22Rv1 (cell line): ENCODE measurements at regions not wholly inside any gene's neighbourhood (a gene's known extent, or its start where the extent isn't known, plus 50 kb on each side); places are given as distances from the start of the nearest gene placed in this dataset.

Source experiments
- H3K27ac ChIP-seq: fragments of 450-650 bp; 2 replicates; pipeline ENCODE4 v1.5.1; 2017
- ZFX ChIP-seq: fragments of 450-650 bp; IDR thresholded peaks from 2 replicates; pipeline ENCODE4 v1.6.1; 2017; ENCODE audit warnings: antibody characterized with exemption, borderline replicate concordance
- TF ChIP-seq, protein P1 (sequence below): fragments of 450-650 bp; IDR thresholded peaks from 2 replicates; pipeline ENCODE4 v1.5.1; 2017; ENCODE audit warnings: mild to moderate bottlenecking

DNA sequence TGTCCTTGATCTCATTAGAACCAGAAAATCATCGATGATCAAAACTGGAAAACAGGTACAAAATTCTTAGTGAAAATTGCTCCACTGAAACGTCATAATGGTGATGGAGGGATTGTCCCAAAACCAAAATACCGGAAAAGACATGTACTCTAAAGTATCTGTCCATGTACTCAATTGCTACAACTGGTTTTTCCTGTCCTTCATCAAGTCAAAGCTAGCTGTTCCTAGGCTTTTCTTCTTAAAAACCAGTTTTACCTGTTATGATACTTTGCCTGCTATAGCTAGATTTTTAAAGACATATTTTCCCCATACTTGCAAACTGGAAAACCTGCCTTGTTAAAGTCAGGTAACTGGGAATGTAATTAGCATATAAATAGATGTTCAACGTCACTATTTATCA, 50.5 kb upstream of the LRRC1 start:
- TF ChIP-seq, protein P1, sequence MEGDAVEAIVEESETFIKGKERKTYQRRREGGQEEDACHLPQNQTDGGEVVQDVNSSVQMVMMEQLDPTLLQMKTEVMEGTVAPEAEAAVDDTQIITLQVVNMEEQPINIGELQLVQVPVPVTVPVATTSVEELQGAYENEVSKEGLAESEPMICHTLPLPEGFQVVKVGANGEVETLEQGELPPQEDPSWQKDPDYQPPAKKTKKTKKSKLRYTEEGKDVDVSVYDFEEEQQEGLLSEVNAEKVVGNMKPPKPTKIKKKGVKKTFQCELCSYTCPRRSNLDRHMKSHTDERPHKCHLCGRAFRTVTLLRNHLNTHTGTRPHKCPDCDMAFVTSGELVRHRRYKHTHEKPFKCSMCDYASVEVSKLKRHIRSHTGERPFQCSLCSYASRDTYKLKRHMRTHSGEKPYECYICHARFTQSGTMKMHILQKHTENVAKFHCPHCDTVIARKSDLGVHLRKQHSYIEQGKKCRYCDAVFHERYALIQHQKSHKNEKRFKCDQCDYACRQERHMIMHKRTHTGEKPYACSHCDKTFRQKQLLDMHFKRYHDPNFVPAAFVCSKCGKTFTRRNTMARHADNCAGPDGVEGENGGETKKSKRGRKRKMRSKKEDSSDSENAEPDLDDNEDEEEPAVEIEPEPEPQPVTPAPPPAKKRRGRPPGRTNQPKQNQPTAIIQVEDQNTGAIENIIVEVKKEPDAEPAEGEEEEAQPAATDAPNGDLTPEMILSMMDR = no peak
- no peak for TF ChIP-seq ZFX
- H3K27ac ChIP-seq = peak overlapping the region; percentile 34

DNA sequence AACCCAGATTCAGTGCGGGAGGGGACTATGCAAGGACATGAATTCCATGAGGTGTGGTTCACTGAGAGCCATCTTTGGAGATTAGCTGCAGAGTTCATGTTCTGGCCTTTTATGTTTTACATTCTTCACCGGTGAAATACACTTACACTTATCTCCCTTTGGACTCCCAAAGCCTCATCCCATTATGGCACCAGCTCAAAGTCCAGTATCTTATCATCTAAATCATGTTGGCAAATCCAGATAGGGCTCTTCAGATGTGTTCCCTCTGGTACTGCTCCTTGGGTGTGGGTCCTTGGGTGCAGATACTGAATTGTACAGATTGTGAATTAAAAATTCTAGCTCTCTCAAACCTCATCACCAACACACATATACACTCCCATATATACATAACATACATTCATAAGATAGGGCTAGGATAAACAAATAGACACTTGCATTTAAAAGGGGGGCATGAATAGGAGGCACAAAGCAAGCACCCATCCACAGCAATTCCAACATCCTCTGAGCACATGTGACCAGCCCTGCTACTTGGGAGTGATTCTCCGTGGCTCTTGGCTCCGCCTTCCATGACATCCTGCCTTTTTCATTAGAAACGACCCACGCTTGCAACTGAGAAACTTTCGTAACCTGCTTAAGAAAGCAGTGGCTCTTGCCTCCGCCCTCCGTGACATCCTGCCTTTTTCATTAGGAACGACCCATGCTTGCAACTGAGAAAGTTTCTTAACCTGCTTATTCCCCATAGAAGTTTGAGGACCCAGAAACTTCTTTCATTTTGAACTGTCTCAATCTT, 53.6 kb upstream of the LRRC1 start:
- TF ChIP-seq, protein P1 = no peak
- TF ChIP-seq ZFX = no peak
- H3K27ac ChIP-seq = no peak overlapping the region

DNA sequence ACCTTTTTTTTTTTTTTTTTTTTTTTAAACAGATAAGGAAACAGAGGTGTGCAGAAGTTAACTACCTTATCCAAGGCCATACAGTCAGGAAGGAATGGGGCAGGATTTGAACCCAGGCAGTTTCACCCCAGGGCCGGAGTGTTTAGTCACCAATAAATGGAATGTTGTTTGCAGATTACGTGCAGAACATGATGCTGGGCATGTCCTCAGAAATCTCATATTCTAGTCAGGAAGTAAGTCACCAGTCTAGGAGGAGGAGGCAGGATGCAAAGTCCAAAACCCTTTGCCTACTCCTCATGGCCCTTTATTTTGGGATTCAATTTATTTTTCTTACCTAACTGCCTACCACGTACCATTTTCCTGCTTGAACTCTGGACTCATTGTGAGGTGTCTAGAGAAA, 57.1 kb upstream of the LRRC1 start:
- TF ChIP-seq, protein P1 = no peak
- no peak for TF ChIP-seq ZFX

DNA sequence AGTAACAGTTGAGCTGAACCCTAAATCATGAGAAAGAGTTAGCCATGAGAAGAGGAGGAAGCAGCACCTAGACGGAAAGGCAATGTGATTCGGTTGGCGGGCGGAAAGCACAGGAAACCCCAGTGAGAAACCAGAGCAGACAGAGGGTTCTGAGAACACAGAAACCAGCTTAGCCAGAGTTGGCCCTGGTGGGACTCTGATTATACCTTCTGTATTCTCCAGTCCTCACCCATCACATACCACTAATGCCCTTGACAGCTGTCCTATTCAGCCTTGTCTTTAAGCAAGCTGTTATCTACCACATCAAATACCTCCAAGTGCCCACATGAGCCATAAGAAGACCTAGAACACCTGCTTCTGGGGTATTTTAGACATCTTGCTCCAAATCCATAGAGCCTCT, 58.9 kb upstream of the LRRC1 start:
- H3K27ac ChIP-seq = no peak overlapping the region

More for the DNA sequence above, 57.1 kb upstream of the LRRC1 start:
- H3K27ac ChIP-seq = no peak overlapping the region

DNA sequence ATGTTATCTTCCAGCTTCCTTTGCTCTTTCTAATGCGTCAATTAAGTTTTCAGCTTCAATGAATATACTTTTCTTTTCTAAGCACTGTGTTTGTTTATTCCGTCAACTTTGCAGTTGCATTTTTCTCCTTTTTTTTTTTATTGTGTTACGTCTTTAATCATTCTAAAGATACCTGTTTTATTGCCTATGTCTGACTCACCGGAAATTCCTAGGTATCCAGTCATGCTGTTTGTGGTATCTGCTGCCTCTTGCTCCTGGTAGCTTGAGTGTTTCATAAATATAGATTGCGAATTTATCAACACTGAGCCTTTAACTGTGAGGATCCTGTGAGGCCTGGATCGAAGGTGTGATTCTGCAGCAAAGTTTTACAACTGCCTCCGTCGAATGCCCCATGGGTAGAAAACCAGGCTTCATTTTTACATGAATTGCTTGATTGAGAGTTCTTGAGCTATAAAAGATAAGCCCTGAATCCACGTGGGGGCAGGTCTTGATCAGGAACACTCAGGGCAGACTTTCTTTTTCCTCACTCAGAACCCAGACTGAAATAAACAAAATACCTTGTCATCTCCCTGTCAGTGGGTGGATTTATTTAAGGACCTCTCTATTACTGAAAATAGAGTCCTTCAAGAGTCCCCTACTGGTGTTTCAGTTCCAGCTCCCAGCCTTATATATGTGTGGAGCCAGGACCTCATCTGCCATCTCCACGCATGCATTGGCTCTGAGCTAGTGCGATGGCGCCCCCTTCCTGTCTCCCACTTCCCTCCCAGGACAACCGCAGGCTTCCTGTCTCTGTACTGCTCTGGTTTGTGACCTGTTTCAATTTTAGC, 60.1 kb upstream of the LRRC1 start:
- TF ChIP-seq, protein P1 = peak; percentile 75
- no peak for TF ChIP-seq ZFX

More for the DNA sequence above, 58.9 kb upstream of the LRRC1 start:
- TF ChIP-seq ZFX = no peak
- TF ChIP-seq, protein P1 = no peak

DNA sequence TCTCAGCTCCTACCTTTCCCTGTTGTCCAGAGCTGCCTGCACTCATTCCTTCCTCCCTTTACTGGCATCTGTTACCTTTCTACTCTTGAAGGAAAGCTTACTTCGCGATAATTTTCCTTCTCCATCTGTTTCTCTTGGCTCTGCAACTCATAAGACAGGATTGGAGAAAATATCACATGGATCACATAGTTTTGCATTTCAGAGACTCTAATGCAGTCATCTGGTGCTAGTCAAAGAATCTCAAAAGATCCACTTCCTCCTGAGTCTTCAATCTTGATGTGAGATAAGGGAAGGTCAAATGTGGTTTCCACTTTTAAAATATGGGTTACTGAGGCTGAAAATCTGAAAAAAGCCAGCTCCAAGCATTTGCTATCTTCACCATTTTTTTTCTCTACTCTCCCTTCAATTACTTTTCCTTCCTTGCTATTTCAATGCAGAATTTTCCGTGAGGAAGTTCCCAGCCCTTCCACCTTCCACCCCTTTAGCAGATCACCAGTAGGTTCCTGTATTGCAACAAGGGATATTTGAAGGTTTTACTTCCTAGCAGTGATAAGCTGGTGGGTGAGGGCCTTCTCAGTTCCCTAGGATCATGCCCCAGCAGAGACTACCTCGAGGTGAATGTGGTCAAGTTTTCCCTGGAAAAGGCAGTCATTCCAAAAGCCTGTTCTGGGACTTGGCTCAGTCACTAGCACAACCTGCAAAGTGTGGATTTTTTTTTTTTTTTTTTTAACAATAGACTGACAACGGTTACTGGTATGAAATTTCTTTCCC, 62.8 kb upstream of the LRRC1 start:
- TF ChIP-seq, protein P1 = no peak
- TF ChIP-seq ZFX = no peak
- no peak overlapping the region for H3K27ac ChIP-seq

More for the DNA sequence above, 60.1 kb upstream of the LRRC1 start:
- no peak overlapping the region for H3K27ac ChIP-seq
